HG03103 (cell line): ENCODE measurements at regions not wholly inside any gene's neighbourhood (a gene's known extent, or its start where the extent isn't known, plus 50 kb on each side); places are given as distances from the start of the nearest gene placed in this dataset.

ENCODE experiments used
- ATAC-seq: cut with Tn5 transposase; IDR thresholded peaks from one replicate; pipeline ENCODE4 v1.9.1; 2021; ENCODE audit warnings: low read depth; ENCODE audit not compliant: unreplicated experiment

- ATAC-seq, result no peak
Observed at GRCh38 chr10:44476409-44477045, 91.6 kb upstream of the CXCL12 start.

- no peak for ATAC-seq
Observed at GRCh38 chr10:44477046-44477425, 92.1 kb upstream of the CXCL12 start.

- no peak for ATAC-seq
Observed at GRCh38 chr10:44478040-44478439, 93.1 kb upstream of the CXCL12 start.

GRCh38 chr10:44478876-44479705 lies 94.2 kb upstream of the CXCL12 start:
- no peak for ATAC-seq

GRCh38 chr10:44492678-44493077 lies 107.8 kb upstream of the CXCL12 start:
- no peak for ATAC-seq

GRCh38 chr10:44498222-44498621 lies 113.3 kb upstream of the CXCL12 start:
- ATAC-seq, result no peak

- ATAC-seq, result no peak
Observed at GRCh38 chr10:44500451-44500850, 115.6 kb upstream of the CXCL12 start.

- no peak for ATAC-seq
Observed at GRCh38 chr10:44506386-44506785, 121.5 kb upstream of the CXCL12 start.

GRCh38 chr10:44510379-44511115 lies 125.7 kb upstream of the CXCL12 start:
- no peak for ATAC-seq

- ATAC-seq, result no peak
Observed at GRCh38 chr10:44511166-44511565, 126.3 kb upstream of the CXCL12 start.

GRCh38 chr10:44511601-44512000 lies 126.7 kb upstream of the CXCL12 start:
- ATAC-seq, result no peak

GRCh38 chr10:44512431-44513022 lies 127.6 kb upstream of the CXCL12 start:
- ATAC-seq, result no peak

- ATAC-seq, result no peak
Observed at GRCh38 chr10:44513591-44513990, 128.7 kb upstream of the CXCL12 start.

- no peak for ATAC-seq
Observed at GRCh38 chr10:44516891-44517290, 132.0 kb upstream of the CXCL12 start.

GRCh38 chr10:44517635-44518034 lies 132.7 kb upstream of the CXCL12 start:
- ATAC-seq, result no peak

- no peak for ATAC-seq
Observed at GRCh38 chr10:44519361-44519760, 134.5 kb upstream of the CXCL12 start.

- no peak for ATAC-seq
Observed at GRCh38 chr10:44520651-44521050, 135.8 kb upstream of the CXCL12 start.

- ATAC-seq, result no peak
Observed at GRCh38 chr10:44539178-44539577, 154.3 kb upstream of the CXCL12 start.

- ATAC-seq, result no peak
Observed at GRCh38 chr10:44552726-44553125, 167.8 kb upstream of the CXCL12 start.

GRCh38 chr10:44557596-44558191 lies 172.8 kb upstream of the CXCL12 start:
- ATAC-seq, result no peak

GRCh38 chr10:44558521-44558920 lies 173.6 kb upstream of the CXCL12 start:
- no peak for ATAC-seq
